ENCODE measurements at regions not wholly inside any gene's neighbourhood (a gene's known extent, or its start where the extent isn't known, plus 50 kb on each side); places are given as distances from the start of the nearest gene placed in this dataset.

DNA sequence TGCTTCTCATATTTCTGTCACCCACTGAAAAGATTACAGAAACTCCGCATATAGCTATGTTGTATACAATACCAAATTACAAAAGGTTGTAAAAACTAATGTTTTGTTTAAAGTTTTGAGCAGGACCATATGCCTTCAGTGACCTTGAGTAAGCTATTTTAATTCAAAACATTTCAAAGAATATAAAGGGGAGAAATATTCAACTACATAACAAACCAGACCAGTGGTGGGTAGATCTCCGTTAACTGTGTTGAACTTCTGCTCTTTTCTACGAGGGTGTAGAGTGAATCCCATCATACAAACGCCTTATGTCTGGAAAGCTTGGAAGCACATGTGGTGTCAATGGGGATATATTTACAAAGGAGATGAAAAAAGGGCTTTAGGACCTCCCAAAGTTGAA lies 68.4 kb upstream of the NR2F2 start:
- ATAC-seq = no peak

DNA sequence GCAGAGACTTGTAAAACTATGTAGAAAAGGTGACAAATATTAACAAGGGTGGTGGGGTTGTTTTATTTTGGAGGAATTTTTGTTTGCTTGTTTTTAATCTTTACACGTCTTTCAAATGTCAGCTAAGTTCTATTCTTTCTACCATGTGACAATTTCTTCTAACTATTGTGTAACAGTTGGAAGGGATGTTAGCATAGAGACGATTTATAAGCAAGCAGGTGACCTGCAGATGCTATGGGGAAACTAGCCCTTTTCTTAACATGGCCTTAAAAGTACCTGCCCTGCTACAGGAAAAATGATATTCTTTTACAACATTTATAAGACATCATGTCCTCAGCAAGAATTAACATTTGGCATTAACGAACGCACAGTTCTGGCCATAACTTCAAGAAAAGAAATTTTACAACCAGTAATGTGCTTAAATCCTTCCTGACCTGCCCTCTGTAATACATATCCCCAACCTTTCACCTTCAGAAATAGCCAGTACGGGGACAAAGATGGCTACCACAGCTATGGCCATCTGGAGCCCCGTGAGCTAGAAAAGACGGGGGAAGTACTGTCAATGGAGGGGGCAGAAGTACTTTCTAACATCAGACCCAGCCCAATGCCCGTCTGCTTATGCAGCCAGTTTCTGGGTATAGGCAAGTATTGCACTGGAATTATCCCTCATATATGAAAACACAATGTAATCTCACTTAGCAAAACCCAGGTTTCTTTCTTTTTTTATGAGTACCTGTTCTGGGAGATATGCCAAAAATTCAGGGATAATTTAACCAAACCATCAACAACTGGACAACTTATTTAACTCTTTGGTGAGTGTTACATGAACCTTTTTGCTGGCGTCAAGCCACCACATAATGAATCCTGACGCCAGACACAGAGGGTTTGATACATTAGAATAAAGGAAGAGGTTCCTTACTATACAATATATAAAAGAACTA lies 67.7 kb upstream of the NR2F2 start:
- ChIA-PET POLR2A (no interaction called here), CTCF (no interaction called here)
- H3K4me3 Mint-ChIP-seq = no peak overlapping the region
- ATAC-seq (no peak), DNase-seq (no peak)
- H3K36me3 Mint-ChIP-seq (ENCODE audit: low read depth) = no peaks in the 10 kb centered on the region
- TF ChIP-seq CTCF (IDR thresholded peaks at IDR 0.05) = no peak
- H3K27ac Mint-ChIP-seq = no peak overlapping the region
- H3K4me1 Mint-ChIP-seq (ENCODE audit: low read depth) = no peaks in the 10 kb centered on the region
- intact Hi-C loops (cut with micrococcal nuclease) = no loop called here
- peaks cover 3% of the 10 kb centered on the region for H3K27me3 Mint-ChIP-seq
- H3K9me3 Mint-ChIP-seq = no peaks in the 10 kb centered on the region

More for the DNA sequence above, 68.4 kb upstream of the NR2F2 start:
- POLR2A ChIA-PET = no interaction called here
- intact Hi-C loops (cut with micrococcal nuclease) = no loop called here
- peaks cover 3% of the 10 kb centered on the region for H3K27me3 Mint-ChIP-seq
- H3K27ac Mint-ChIP-seq = no peak overlapping the region
- no peak overlapping the region for H3K4me3 Mint-ChIP-seq
- no peak for TF ChIP-seq CTCF (IDR thresholded peaks at IDR 0.05)
- CTCF ChIA-PET = no interaction called here
- H3K4me1 Mint-ChIP-seq (ENCODE audit: low read depth) = no peaks in the 10 kb centered on the region
- no peaks in the 10 kb centered on the region for H3K36me3 Mint-ChIP-seq (ENCODE audit: low read depth)
- DNase-seq = no peak
- no peaks in the 10 kb centered on the region for H3K9me3 Mint-ChIP-seq

DNA sequence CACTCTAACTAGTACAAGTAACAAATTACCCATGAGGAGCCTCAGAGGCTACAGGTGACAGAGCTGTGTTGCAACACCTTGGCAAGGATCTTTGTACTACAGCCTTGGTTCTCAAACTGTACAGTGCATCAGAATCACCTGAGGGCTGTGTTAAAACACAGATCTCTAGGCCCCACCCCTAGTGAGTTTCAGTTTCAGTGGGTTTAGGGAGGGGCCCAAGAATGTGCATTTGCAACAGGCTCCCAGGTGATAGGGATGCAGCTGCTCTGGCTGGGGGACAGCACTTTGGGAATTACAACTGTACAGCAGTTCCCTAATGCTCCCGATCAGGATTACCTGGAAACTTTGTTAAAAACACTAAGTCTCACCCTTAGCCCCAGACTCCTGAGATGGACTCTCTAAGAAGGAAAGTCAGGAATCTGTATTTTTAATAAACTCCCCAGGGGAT lies 66.1 kb upstream of the NR2F2 start:
- ChIA-PET POLR2A (no interaction called here), CTCF (no interaction called here)
- Mint-ChIP-seq H3K4me3 (no peak overlapping the region), H3K36me3 (ENCODE audit: low read depth) (no peaks in the 10 kb centered on the region), H3K9me3 (peaks cover 3% of the 10 kb centered on the region), H3K4me1 (ENCODE audit: low read depth) (no peaks in the 10 kb centered on the region), H3K27ac (no peak overlapping the region), H3K27me3 (peaks cover 3% of the 10 kb centered on the region)
- no peak for TF ChIP-seq CTCF (IDR thresholded peaks at IDR 0.05)
- no peak for ATAC-seq
- intact Hi-C loops (cut with micrococcal nuclease) = no loop called here
- no peak for DNase-seq

DNA sequence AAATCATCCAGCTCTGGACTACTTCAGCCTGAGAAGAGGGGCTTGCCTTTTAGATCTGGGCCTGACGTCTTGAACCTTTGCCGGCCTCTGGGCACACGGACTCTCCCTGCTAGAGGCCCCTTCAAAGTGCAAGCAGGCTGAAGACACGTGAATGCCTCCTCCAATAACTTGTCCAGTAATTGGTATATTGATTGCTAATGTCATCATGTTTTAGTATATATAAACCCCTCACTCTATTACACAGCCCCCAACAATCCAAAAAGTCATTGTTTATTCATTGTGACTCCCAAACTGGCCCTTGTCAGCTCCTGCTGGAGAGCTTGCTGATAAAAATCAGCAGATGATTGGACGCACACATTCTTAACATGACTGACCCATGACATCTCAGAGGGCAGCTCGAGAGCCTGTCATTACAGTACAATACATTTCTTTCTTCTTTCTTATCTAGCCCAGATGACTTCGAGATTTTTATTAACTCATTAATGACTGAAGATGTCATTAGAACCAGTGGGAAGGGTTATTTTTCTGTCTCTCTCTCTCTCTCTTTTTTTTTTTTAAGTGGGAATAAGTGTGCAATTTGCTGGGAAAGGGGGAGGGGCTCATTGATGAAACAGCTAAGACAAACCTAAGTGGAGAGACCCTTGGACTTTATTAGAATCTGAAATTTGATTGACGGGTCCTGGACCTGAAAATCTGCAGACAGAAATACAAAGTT lies 65.5 kb upstream of the NR2F2 start:
- H3K4me1 Mint-ChIP-seq (ENCODE audit: low read depth) = no peaks in the 10 kb centered on the region
- no peak for ATAC-seq
- H3K4me3 Mint-ChIP-seq = no peak overlapping the region
- POLR2A ChIA-PET = no interaction called here
- CTCF ChIA-PET = no interaction called here
- no peaks in the 10 kb centered on the region for H3K36me3 Mint-ChIP-seq (ENCODE audit: low read depth)
- H3K27me3 Mint-ChIP-seq = peaks cover 3% of the 10 kb centered on the region
- no peak overlapping the region for H3K27ac Mint-ChIP-seq
- no peak for DNase-seq
- no peak for TF ChIP-seq CTCF (IDR thresholded peaks at IDR 0.05)
- peaks cover 3% of the 10 kb centered on the region for H3K9me3 Mint-ChIP-seq
- intact Hi-C loops (cut with micrococcal nuclease) = no loop called here

- H3K27ac Mint-ChIP-seq = no peak overlapping the region
- H3K36me3 Mint-ChIP-seq (ENCODE audit: low read depth) = no peaks in the 10 kb centered on the region
- ChIA-PET CTCF (no interaction called here), POLR2A (no interaction called here)
- no peak for ATAC-seq
- no peak for DNase-seq
- H3K27me3 Mint-ChIP-seq = peaks cover 5% of the 10 kb centered on the region
- H3K9me3 Mint-ChIP-seq = peaks cover 3% of the 10 kb centered on the region
- H3K4me1 Mint-ChIP-seq (ENCODE audit: low read depth) = no peaks in the 10 kb centered on the region
- no peak for TF ChIP-seq CTCF (IDR thresholded peaks at IDR 0.05)
- intact Hi-C loops (cut with micrococcal nuclease) = no loop called here
- H3K4me3 Mint-ChIP-seq = no peak overlapping the region
Measured at GRCh38 chr15:96266456-96266855, 64.0 kb upstream of the NR2F2 start.

Measured in activated CD8-positive, alpha-beta T cell treated with anti-CD3 and anti-CD28 coated beads for 36 hours (primary cell).